Germinal center (tissue), 1 donor: ENCODE measurements at regions not wholly inside any gene's neighbourhood (a gene's known extent, or its start where the extent isn't known, plus 50 kb on each side); places are given as distances from the start of the nearest gene placed in this dataset.
"Not testable (repeated sequence)": the region's sequence is repeated elsewhere in the genome, so short reads cannot be mapped to it uniquely, and the experiment has no call there.

Experiments
- DNase-seq: peaks from one replicate; pipeline ENCODE4 v3.0.0; 2012; ENCODE audit warnings: mixed read lengths, low spot score

DNA sequence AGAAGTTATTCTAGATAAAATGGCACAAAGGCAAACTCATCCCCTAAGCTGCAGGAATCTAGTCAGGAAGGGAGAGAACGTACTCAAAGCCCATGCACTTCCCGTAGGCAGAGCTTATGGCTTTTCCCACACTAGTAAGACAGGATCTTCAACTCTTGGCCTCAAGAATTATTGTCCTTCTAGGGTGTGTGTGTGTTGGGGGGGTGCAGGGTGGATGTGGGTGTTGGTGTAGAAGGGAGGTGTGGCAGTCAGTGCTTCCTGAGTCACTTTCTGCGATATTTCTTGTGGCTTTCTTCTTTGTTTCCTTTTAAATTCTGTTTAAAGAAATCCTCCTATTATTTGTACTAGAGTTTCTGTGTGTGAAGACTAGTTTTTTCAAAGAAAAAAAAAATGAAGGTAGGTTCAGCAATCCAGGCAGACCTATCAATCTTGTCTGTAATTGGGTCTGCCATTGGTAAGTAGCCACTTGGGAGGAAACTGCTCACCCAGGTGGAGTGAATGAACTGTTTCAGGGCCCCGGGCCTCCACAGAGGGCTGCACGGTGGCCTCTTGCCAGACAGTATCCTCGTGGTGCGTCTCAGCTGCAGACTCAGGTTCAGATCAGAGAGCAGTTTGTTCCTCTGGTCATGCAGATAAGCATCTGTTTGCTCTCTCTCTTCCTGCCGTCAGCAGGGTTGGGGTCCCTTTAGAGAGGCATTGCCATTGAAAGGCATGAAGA lies 131.9 kb downstream of the NPR3 start:
- DNase-seq = no peak

DNA sequence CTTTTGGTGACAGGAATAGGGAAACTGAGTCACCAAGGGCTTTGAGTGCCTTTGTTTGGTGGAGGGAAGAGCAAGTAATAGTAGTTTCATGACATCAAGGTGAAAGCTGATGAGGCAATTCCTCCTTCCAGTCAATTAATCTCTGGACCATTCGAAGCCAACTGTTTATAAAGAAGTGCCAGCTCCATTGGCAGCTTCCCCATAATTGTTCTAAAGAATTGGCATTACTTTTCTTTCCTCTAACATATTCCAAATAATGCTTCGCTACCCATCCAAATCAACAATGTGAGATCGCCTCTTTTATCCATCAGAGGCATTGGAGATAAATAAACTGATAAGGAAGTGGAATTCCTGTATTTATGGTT lies 132.4 kb downstream of the NPR3 start:
- DNase-seq = no peak

DNA sequence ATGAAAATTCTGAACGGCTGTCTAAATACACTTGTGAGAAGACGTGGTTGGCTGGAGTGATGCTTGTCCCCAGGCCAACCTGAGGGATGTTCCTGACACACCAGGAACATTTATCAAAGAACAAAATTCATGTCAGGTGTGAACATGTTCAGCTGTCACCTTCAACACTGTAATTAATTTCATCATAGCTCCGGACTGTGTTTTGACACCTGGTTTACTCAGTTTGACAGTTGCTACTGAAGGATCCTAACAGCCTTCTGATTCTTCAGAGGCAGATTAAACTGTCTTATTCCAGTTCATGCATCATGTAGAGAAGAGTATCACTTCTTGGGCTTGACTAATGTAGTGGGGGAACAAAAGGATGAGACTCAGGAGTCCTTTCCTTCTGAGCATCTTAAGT lies 134.1 kb downstream of the NPR3 start:
- no peak for DNase-seq

DNA sequence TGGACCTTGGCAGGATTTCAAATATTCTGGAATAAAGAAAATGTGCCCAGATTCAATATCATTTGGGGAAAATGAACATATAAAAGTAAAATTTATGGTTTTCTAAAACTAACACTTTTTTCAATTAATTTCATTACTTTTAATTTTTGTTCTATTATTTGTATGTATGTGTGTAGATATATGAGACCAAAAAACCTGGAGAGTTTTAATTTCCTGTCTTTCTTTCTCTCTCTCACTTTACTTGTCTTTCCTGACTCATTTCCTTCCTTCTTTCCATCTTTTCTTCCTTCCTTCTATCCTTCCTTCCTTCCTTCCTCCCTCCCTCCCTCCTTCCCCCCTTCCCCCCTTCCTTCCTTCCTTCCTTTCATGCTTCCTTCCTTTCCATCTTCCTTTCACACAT lies 137.0 kb downstream of the NPR3 start:
- DNase-seq = no peak

DNA sequence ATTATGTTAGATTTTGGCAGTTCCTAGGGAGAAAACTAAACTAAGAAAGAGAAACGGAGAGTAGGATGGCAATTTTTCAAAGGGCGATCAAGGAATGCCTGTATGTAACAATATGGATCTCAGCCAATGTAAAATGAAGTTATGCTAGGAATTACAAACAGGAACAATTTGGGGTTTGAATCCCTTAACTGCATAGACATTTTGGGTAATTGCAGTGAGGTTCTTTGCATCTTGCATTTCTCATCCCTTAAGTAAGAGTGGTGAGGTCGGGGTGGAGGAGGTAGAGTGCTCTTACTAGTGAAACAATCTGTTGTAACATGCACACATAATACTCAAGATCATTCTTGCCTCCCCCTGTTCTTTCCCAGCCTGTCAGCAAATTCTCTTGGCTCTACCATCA lies 137.6 kb downstream of the NPR3 start:
- no peak for DNase-seq

DNA sequence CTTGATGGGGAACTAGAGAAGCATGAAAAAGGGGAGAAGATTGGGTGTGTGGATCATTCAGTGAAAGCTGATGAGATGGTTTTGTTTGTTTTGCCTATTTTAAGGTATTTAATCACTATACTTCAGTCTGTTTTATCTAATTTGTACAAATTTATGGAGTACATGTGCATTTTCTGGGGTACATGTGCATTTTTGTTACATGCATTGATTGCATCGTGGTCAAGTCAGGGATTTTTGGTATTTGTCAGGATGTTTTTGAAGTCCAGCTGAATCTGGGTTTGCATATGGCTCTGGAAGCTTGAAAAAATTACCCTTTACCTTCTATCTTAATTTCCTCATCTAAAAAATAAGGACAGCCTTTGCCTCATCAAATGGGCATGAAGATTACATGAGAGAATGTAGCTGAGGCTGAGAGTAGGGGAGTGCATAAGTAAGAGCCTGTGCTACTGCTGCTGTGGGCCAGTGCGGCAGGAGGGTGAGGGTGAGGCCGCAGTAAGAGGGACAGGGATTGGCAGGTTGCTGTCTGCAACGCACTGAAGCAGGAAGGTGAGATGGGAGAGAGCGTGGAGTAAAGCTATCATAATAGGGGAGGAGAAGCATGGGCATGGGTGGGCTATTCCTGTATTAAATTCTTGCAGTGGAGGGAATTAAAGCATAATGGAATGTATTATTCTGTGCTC lies 139.8 kb downstream of the NPR3 start:
- no peak for DNase-seq

DNA sequence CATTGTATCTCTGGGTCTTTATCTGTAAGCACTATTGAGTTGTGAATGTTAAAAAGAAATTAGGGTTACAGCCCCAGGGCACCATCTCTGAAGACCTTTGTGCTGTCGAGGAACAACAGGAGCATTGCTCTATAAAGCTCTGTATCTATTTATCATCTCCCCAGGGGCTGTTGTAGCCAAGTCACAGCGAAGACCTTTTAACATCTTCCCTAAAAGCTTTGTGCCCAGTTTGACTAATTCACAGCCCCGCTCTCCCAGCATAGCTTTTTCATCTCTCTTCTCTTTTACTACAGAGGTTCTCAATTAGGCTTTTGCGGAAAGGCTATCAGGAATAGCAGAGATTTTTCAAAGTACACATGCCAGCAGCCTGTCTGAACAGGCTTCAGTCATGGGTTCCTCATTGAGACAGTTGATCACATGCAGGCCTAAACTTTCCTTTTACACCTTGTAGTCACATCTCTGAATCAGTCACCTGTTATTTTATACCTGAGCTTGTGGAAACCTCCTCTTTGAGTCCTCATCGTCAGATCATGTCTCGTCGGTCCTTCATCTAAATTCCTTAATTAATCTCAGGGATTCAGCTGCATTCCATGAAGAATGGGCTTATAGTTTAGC lies 140.5 kb downstream of the NPR3 start:
- no peak for DNase-seq

DNA sequence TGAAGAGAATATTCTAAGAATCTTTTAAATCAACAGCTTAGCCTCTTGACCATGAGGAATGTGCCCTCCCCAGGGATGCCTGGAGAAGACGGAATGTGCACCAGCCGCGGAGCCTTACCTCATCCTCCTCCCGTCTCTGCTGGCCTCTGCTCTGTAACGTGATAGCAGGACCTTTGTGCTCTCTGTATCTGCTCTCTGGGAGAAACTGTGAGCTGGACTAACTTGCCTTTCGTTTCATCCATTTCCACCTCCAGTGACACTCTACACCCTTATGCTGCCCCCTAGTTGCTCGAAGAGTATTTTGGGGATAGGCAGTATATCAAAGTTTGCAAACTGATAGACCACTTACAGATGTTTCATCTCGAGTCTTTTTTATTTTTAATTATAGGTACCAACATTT lies 141.4 kb downstream of the NPR3 start:
- no peak for DNase-seq

DNA sequence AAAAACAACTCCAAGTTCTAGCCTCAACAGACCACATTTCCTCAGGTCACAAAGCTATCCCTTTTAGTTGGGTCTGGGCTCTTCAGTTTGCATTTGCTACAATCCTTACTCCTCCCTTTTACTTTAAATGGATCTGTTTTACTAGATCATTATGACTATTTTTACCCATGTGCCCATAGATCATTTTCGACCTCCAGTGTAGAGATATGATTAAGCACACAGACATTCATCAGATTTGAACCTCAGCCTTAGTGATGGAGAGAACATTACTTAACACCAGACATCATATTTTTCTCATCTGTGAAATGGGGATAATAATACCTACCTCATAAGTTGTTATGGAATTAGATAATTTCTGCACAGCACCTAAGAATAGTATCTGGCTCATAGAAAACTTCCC lies 141.9 kb downstream of the NPR3 start:
- no peak for DNase-seq

DNA sequence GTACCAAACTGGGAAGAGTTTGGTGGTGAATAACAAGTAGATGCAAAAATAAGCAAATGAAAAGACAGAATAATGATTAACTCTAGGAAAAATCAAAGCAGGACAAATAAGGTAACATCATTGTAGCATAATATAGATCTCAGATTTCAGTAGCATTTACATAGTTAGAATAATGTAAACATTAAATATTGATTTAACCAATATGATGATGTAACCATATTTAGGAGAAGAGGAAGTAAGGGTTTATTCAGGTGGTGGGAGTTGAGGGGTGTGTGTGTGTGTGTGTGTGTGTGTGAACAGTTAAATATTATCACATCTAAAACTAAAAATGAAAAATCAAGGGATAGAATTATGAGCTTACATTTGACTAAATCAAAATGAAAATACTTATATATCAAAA lies 143.4 kb downstream of the NPR3 start:
- DNase-seq = no peak

DNA sequence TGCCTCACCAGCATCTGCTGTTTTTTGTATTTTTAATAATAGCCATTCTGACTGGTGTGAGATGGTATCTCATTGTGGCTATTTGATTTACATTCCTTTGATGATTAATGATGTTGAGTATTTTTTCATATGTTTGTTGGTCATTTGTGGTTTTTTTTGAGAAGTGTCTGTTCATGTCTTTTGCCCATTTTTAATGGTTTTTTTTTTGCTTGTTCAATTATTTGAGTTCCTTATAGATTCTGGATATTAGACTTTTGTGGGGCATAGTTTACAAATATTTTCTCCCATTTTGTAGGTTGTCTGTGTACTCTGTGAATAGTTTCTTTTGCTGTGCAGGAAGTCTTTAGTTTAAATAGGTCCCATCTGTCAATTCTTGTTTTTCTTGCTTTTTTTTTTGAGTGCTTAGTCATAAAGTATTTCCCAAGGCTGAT lies 148.1 kb downstream of the NPR3 start:
- DNase-seq = no peak

DNA sequence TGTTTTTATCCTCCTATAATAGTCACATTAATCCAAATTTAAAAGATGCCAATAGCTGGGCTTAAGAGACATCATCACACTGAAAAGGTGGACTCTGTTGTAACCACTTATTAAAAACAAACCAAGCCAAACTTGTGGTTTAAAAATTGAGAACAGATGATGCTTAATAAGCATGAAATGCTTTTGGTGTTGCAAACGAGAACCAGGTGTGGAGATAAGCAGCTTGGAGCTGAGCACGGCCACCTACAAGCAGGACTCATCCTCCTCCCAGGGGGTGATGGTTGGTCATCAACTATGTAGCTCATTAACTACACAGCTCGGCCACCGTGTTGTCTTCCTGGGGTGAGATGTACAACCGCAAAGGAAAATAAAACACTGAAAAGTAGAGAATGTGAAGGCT lies 154.4 kb downstream of the NPR3 start:
- no peak for DNase-seq

DNA sequence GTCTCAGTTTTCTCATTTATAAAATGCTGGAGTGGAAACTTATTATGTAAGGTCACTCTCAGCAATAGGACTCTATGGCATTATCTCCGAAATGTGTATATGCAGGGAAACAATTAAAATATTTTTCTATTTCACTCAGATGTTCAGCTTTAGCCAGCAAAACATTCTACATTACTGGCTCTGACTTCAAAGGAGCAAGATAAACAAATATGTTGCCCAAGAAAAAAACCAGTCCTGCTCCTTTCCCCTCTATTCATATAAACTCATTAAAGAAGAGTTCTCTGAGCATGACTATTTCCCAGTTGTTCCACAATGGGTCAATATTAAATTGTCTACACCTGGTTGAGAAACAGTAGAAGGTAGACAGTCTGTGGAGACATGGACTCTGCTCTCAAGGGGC lies 155.0 kb downstream of the NPR3 start:
- no peak for DNase-seq

DNA sequence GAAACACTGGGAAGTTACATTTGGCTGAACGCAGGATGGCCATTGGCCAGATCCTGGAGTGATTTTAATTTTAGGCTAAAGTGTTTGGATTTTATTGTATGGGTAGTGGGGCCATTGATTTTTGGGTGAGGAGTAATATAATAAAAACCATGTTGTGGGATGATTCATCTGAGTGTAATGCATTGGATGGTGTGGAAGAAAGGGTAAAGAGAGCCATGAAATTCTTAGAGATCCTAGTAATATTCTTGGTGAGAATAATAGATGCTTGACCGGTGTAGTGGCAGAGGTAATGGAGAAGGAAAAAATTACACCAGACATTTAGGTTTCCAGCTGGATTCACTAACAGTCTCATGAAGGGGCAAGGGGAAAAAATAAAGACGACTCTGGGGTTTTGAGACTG lies 158.1 kb downstream of the NPR3 start:
- no peak for DNase-seq

DNA sequence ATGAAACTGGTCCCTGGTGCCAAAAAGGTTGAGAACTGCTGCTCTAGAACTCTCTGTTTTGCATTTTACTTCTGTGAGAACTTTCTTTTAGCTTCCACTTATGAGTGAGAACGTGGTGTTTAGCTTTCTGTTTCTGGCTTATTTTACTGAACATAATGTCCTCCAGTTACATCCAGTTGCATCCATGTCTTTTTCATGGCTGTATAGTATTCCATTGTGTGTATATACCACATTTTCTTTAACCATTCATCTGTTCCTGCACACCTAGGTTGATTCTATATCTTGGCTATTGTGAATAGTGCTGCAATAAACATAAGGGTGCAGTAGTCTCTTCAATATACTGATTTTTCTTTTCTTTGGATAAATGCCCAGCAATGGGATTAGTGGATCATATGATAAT lies 165.7 kb downstream of the NPR3 start:
- no peak for DNase-seq

DNA sequence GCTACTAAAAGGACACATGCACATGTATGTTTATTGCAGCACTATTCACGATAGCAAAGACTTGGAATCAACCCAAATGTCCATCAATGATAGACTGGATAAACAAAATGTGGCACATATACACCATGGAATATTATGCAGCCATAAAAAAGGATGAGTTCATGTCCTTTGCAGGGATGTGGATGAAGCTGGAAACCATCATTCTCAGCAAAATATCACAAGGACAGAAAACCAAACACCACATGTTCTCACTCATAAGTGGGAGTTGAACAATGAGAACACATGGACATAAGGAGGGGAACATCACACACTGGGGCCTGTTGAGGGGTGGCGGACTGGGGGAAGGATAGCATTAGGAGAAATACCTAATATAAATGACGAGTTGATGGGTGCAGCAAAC lies 168.2 kb downstream of the NPR3 start:
- DNase-seq = not testable (repeated sequence)

DNA sequence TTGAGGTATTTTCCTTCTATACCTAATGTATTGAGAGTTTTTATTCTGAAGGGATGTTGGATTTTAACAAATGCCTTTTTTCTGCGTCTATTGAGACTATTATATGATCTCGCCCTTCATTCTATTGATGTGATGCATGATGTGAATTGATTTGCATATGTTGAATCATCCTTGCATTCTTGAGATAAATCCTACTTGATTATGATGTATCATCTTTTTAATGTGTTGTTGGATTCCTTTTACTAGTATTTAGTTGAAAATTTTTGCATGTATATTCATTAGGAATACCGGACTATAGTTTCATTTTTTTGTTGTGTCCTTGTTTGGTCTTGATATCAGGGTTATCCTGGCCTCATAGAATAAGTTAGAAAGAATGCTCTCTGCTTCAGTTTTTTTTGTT lies 169.7 kb downstream of the NPR3 start:
- no peak for DNase-seq

DNA sequence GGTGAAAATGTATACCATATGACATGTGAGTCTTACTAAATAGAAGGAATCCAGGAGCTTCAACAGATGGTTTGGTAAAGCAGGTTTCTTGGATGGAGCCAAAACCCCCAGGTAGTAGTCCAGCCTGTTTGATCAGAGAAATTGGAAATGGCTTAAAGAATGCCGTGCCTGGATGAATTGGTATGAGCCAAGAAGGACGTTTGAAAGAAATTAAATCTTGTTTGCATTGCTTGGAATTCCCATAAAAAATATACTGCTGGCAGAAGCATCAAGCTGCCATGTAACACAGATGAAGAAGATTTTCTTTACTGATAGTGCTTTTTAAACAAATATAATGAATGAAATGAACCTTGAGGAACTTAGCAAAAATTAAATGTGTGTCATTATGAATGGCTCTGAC lies 176.3 kb downstream of the NPR3 start:
- no peak for DNase-seq

DNA sequence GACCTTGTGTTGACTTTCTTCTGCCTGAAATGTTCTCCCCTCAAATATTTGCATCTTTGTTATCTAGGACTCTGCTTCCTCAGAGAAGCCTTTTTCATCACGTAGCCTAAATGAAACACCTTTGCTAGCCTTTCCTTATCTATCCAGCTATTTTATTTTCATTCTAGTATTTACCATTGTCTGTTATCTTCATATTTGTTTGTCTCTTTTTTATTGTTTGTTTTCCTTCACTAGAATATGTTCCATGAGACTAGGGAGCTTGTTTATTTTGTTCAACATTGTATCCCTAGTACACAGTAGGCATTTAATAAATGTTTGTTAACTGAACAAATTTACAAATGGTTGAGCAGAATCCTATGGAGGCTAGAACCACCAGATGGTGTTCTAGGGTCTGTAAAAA lies 178.0 kb downstream of the NPR3 start:
- no peak for DNase-seq

DNA sequence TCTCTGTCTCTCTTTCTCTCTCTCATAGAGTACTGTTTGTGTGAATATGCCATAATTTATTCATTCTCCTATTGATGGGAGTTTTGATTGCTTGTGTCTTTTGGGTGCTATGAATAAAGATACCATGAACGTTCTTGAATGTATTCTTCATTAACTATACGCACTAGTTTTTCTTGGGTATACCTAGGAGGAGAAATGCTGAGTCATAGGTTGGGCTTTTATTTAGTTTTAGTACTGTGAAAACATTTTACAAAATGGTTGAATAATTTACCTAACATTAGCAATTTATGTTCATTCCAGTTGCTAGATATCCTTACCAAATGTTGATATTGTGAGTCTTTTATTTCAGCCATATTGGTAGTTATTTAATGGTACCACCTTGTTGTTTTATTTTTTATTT lies 192.5 kb downstream of the NPR3 start:
- no peak for DNase-seq

DNA sequence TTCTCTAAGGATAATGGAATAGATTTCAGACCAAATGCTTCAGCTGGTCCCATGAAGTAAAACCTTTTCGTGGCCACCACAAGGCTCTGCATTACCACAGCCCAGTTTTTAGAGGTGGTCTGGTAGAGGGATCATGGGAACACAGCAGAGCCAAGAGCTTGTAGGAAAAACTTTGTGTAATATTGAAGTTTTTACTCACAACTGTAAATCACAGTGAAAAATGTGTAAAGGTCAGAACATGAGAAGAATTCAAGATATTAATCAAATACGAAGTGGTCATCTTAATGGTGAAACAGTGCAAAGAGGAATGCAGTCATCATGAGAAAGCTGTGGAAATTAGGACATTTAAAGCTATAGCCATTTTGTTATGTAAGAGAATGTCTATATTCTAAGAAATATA lies 197.5 kb downstream of the NPR3 start:
- no peak for DNase-seq

DNA sequence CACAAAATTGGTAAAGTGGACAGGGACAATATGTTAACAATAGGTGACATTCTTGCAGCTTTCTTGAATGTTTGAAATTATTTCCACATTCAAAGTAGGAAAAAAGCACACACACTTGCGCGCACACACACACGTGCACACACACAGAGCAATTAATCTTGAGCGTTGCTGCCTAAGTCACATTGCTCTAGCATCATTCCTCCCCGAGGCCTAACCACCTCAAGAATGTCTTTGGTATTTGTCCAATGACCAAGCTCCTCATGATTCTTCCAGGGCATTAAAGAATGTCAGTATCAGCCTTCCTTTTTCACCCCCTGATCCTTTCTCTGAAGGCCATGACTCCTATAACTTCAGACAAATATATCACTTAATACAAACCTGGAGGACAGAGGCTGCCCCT lies 198.1 kb downstream of the NPR3 start:
- no peak for DNase-seq

DNA sequence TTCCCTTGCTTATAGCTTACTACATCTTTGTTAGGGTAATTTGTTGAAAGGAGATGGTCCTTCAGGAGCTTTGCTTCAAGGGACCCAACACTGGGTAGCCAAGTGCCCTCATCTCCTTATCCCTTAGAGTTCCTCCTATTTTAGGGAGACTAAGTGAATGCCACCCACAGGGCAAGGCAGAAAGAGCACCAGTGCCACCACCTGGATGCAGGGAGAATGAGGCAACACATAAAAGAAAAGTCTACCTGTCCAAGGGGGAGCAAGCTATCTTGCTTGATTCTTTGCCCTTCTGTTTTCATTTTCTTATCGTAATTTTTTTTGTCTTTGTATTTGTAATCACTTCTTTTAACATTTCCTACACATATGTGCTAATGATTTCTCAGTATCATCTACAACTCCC lies 205.5 kb downstream of the NPR3 start:
- DNase-seq = no peak

DNA sequence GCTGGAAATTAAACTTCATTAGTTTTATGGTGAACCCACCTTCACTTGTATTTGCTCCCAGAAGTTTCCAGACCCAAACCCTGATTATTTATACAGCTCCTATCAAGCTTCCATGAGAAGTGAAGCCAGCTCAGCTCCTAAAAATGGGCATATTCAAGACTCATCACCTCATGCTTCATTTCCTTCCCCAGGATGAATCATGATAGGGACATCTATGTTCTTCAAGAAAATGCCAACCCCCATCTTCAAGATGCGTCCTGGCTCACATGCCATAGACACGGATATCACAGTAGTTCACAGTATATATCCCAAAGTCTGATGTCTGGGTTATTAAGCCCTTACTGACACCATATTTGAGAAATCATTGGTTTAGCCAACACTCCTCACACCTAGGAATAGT lies 217.6 kb downstream of the NPR3 start:
- no peak for DNase-seq
